GM12872 (cell line): ENCODE measurements at regions not wholly inside any gene's neighbourhood (a gene's known extent, or its start where the extent isn't known, plus 50 kb on each side); places are given as distances from the start of the nearest gene placed in this dataset.

Experiments used
- TF ChIP-seq, protein P1 (sequence below): IDR thresholded peaks from 3 replicates; pipeline ENCODE4 v1.5.1; 2011; ENCODE audit warnings: low read depth, mild to moderate bottlenecking, low read length, moderate library complexity; ENCODE audit not compliant: insufficient read depth

- TF ChIP-seq, protein P1, sequence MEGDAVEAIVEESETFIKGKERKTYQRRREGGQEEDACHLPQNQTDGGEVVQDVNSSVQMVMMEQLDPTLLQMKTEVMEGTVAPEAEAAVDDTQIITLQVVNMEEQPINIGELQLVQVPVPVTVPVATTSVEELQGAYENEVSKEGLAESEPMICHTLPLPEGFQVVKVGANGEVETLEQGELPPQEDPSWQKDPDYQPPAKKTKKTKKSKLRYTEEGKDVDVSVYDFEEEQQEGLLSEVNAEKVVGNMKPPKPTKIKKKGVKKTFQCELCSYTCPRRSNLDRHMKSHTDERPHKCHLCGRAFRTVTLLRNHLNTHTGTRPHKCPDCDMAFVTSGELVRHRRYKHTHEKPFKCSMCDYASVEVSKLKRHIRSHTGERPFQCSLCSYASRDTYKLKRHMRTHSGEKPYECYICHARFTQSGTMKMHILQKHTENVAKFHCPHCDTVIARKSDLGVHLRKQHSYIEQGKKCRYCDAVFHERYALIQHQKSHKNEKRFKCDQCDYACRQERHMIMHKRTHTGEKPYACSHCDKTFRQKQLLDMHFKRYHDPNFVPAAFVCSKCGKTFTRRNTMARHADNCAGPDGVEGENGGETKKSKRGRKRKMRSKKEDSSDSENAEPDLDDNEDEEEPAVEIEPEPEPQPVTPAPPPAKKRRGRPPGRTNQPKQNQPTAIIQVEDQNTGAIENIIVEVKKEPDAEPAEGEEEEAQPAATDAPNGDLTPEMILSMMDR, result no peak
Observed at GRCh38 chr5:18000744-18001143, 366.5 kb downstream of the TAF11L14 start.

DNA sequence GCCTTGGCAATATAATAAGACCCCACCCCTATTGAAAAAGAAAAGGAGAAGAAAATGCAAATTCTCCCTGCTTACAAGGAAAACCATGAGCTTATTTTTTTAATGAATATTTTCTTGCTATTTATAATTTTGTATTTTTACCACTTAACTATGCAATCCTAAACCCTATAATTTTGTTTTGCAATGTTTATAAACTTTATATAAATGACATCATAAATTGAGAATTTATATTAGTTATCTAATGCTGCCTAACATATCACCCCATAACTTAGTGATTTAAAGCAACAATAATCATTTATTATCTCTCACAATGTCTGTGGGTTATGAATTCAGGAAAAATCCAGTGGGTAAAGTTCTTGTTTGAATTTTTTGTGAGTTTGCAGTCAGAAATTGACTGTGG lies 369.1 kb downstream of the TAF11L14 start:
- TF ChIP-seq, protein P1, result no peak

- TF ChIP-seq, protein P1, result no peak
Observed at GRCh38 chr5:18003784-18004183, 369.5 kb downstream of the TAF11L14 start.

DNA sequence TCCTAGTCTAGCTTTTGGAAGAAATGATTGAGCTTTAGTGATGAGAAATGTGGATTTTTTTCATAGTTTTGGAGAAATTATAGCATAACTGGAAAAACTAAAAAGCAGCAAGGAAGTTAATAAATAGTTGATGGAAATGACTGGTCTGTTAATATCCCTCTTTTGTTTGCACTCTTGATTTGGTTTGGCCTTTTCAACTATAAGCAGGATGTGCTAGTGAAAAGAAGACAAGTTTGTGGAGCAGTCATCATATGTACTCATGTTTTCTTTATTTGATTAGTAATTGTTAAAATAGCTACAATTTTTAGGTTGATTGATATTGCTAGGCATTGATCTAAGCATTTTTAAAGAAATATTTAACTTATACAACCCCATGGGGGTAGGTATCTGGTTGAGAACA lies 374.7 kb downstream of the TAF11L14 start:
- TF ChIP-seq, protein P1, result no peak

- TF ChIP-seq, protein P1, result 0 out of 3 replicates have a peak, but pooled peaks have one; percentile 16
Observed at GRCh38 chr5:18010053-18010452, 375.8 kb downstream of the TAF11L14 start.

DNA sequence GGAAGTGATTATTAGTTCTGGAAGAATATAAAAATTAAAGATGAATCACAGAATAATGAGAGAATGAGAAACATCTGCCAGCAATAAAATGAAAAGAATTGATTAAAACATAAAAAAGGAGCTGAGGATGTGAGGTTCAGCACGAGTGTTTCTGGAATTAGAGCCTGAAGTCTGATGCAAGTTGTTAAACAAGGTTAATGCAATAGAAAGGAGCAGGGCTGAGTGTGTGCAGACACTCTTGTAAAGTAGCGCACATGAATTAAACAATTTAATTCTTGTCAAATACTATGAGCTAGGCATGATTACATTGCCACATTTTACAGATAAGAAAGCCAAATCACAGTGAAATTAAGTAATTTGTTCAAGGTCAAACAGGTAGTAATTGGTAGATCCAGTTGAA lies 384.2 kb downstream of the TAF11L14 start:
- TF ChIP-seq, protein P1, result no peak

DNA sequence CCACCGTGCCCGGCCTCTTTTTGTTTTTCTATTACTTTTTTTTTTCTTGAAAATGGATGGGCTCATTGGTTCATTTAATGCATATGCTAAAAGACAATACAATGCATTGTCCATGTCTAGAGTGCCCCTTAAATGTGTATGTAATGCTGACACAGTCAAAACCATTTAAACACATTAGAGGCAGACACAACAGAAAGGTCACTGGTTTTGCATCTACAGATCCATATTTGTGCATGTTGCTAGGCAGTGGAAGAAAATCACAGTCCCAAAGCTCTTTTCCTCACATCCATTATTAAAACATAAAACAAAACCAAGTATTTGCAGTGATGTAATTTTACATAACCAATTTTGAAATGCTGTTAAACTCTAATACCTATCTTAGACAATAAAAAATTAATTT lies 389.0 kb downstream of the TAF11L14 start:
- TF ChIP-seq, protein P1, result no peak

DNA sequence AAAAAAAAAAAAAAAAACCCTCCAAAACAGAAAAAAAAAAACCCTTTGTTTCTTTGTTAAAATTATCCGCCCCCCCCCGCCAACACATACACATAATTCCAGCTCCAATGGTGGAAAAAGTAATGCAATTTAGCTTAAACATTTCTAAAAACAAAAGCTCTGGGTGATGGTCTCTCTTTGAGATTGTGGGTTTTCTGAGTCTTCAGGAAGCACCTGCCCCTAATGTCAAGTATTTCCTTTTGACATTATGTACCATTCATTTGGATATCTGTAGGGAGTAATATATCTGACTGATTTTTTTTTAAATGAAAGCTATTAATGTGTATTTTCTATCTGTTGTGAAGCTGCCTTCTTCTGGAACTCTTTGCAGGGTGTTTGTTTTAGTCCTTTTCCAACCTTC lies 389.7 kb downstream of the TAF11L14 start:
- TF ChIP-seq, protein P1, result no peak
